BLaER1 (cell line): ENCODE measurements at regions not wholly inside any gene's neighbourhood (a gene's known extent, or its start where the extent isn't known, plus 50 kb on each side); places are given as distances from the start of the nearest gene placed in this dataset.
"Not testable (repeated sequence)": the region's sequence is repeated elsewhere in the genome, so short reads cannot be mapped to it uniquely, and the experiment has no call there.

Experiments used
- H3K27ac ChIP-seq: shearing (Covaris generic); formaldehyde crosslinking; 2 replicates; pipeline ENCODE4 v1.8.1; 2022
- H3K27me3 ChIP-seq: shearing (Covaris generic); formaldehyde crosslinking; 2 replicates; pipeline ENCODE4 v1.8.1; 2022
- H3K36me3 ChIP-seq: shearing (Covaris generic); formaldehyde crosslinking; 2 replicates; pipeline ENCODE4 v1.8.1; 2022
- H3K4me1 ChIP-seq: shearing (Covaris generic); formaldehyde crosslinking; 2 replicates; pipeline ENCODE4 v1.8.1; 2022
- H3K4me2 ChIP-seq: shearing (Covaris generic); formaldehyde crosslinking; 2 replicates; pipeline ENCODE4 v1.8.1; 2022
- H3K4me3 ChIP-seq: shearing (Covaris generic); formaldehyde crosslinking; 2 replicates; pipeline ENCODE4 v1.8.1; 2022
- H3K9ac ChIP-seq: shearing (Covaris generic); formaldehyde crosslinking; 2 replicates; pipeline ENCODE4 v1.8.1; 2022
- H3K9me3 ChIP-seq: shearing (Covaris generic); formaldehyde crosslinking; 2 replicates; pipeline ENCODE4 v1.8.1; 2022
- H4K20me1 ChIP-seq: shearing (Covaris generic); formaldehyde crosslinking; 2 replicates; pipeline ENCODE4 v1.8.1; 2022
- Cebpa-rat ChIP-seq: shearing (Covaris generic); IDR thresholded peaks from 2 replicates; pipeline ENCODE4 v1.8.1; 2022

GRCh38 chr4:79748835-79749234, 324.2 kb downstream of the ANTXR2 start:
- Histone ChIP-seq H3K4me3 (no peak overlapping the region), H3K4me2 (no peak overlapping the region), H4K20me1 (no peaks in the 10 kb centered on the region), H3K9me3 (no peaks in the 10 kb centered on the region), H3K27me3 (no peaks in the 10 kb centered on the region), H3K4me1 (no peaks in the 10 kb centered on the region), H3K27ac (no peak overlapping the region), H3K36me3 (no peaks in the 10 kb centered on the region), H3K9ac (no peak overlapping the region)
- no peak for TF ChIP-seq Cebpa-rat

GRCh38 chr4:79747252-79747651, 325.8 kb downstream of the ANTXR2 start:
- no peaks in the 10 kb centered on the region for H4K20me1 ChIP-seq
- TF ChIP-seq Cebpa-rat, result no peak
- H3K4me3 ChIP-seq, result no peak overlapping the region
- H3K27ac ChIP-seq, result no peak overlapping the region
- no peaks in the 10 kb centered on the region for H3K9me3 ChIP-seq
- no peak overlapping the region for H3K4me2 ChIP-seq
- no peaks in the 10 kb centered on the region for H3K36me3 ChIP-seq
- no peaks in the 10 kb centered on the region for H3K27me3 ChIP-seq
- H3K9ac ChIP-seq, result no peak overlapping the region
- H3K4me1 ChIP-seq, result no peaks in the 10 kb centered on the region

- H3K4me2 ChIP-seq, result no peak overlapping the region
- H3K9me3 ChIP-seq, result no peaks in the 10 kb centered on the region
- H3K27me3 ChIP-seq, result no peaks in the 10 kb centered on the region
- TF ChIP-seq Cebpa-rat, result no peak
- H3K27ac ChIP-seq, result no peak overlapping the region
- no peaks in the 10 kb centered on the region for H3K4me1 ChIP-seq
- H4K20me1 ChIP-seq, result no peaks in the 10 kb centered on the region
- H3K4me3 ChIP-seq, result no peak overlapping the region
- no peaks in the 10 kb centered on the region for H3K36me3 ChIP-seq
- H3K9ac ChIP-seq, result no peak overlapping the region
Observed at GRCh38 chr4:79743014-79743413, 330.0 kb downstream of the ANTXR2 start.

- Histone ChIP-seq H3K36me3 (no peaks in the 10 kb centered on the region), H3K4me1 (no peaks in the 10 kb centered on the region), H4K20me1 (no peaks in the 10 kb centered on the region), H3K27ac (no peak overlapping the region), H3K9me3 (no peaks in the 10 kb centered on the region), H3K27me3 (no peaks in the 10 kb centered on the region), H3K4me2 (no peak overlapping the region), H3K4me3 (no peak overlapping the region), H3K9ac (no peak overlapping the region)
- no peak for TF ChIP-seq Cebpa-rat
Observed at GRCh38 chr4:79739912-79740311, 331.9 kb upstream of the GK2 start.

GRCh38 chr4:79723507-79723906, 315.5 kb upstream of the GK2 start:
- Histone ChIP-seq H4K20me1 (no peaks in the 10 kb centered on the region), H3K27ac (no peak overlapping the region), H3K4me1 (no peaks in the 10 kb centered on the region), H3K27me3 (no peaks in the 10 kb centered on the region), H3K4me2 (no peak overlapping the region), H3K36me3 (no peaks in the 10 kb centered on the region), H3K9me3 (no peaks in the 10 kb centered on the region), H3K9ac (no peak overlapping the region), H3K4me3 (no peak overlapping the region)
- no peak for TF ChIP-seq Cebpa-rat

GRCh38 chr4:79700356-79700755, 292.3 kb upstream of the GK2 start:
- Histone ChIP-seq H3K9me3 (0 out of 2 replicates have a peak, but pooled peaks cover 4% of the 10 kb centered on the region), H3K4me1 (no peaks in the 10 kb centered on the region), H3K4me2 (no peak overlapping the region), H3K36me3 (no peaks in the 10 kb centered on the region), H3K4me3 (no peak overlapping the region), H4K20me1 (no peaks in the 10 kb centered on the region), H3K9ac (no peak overlapping the region), H3K27ac (no peak overlapping the region), H3K27me3 (no peaks in the 10 kb centered on the region)
- TF ChIP-seq Cebpa-rat, result no peak

- no peaks in the 10 kb centered on the region for H3K36me3 ChIP-seq
- 0 out of 2 replicates have a peak, but pooled peaks cover 4% of the 10 kb centered on the region for H3K9me3 ChIP-seq
- no peaks in the 10 kb centered on the region for H3K4me1 ChIP-seq
- no peak overlapping the region for H3K4me3 ChIP-seq
- no peak for TF ChIP-seq Cebpa-rat
- H3K27me3 ChIP-seq, result no peaks in the 10 kb centered on the region
- H3K9ac ChIP-seq, result no peak overlapping the region
- no peaks in the 10 kb centered on the region for H4K20me1 ChIP-seq
- H3K4me2 ChIP-seq, result no peak overlapping the region
- H3K27ac ChIP-seq, result no peak overlapping the region
Observed at GRCh38 chr4:79697444-79697843, 289.4 kb upstream of the GK2 start.

GRCh38 chr4:79696534-79696933, 288.5 kb upstream of the GK2 start:
- not testable (repeated sequence) for H3K4me1 ChIP-seq, H4K20me1 ChIP-seq, H3K4me3 ChIP-seq, H3K4me2 ChIP-seq, H3K9ac ChIP-seq, H3K27me3 ChIP-seq, H3K27ac ChIP-seq, H3K36me3 ChIP-seq, H3K9me3 ChIP-seq

- no peak for TF ChIP-seq Cebpa-rat
- Histone ChIP-seq H3K9me3 (0 out of 2 replicates have a peak, but pooled peaks cover 4% of the 10 kb centered on the region), H3K36me3 (no peaks in the 10 kb centered on the region), H3K4me1 (no peaks in the 10 kb centered on the region), H3K4me3 (no peak overlapping the region), H4K20me1 (no peaks in the 10 kb centered on the region), H3K27ac (no peak overlapping the region), H3K9ac (no peak overlapping the region), H3K4me2 (no peak overlapping the region), H3K27me3 (no peaks in the 10 kb centered on the region)
Observed at GRCh38 chr4:79695848-79696247, 287.8 kb upstream of the GK2 start.

- no peaks in the 10 kb centered on the region for H3K4me1 ChIP-seq
- no peak overlapping the region for H3K27ac ChIP-seq
- H3K27me3 ChIP-seq, result no peaks in the 10 kb centered on the region
- H3K4me3 ChIP-seq, result no peak overlapping the region
- no peak overlapping the region for H3K4me2 ChIP-seq
- no peaks in the 10 kb centered on the region for H4K20me1 ChIP-seq
- no peaks in the 10 kb centered on the region for H3K9me3 ChIP-seq
- no peak for TF ChIP-seq Cebpa-rat
- no peak overlapping the region for H3K9ac ChIP-seq
- no peaks in the 10 kb centered on the region for H3K36me3 ChIP-seq
Observed at GRCh38 chr4:79689740-79690139, 281.7 kb upstream of the GK2 start.

- no peak overlapping the region for H3K4me3 ChIP-seq
- H3K4me2 ChIP-seq, result no peak overlapping the region
- no peaks in the 10 kb centered on the region for H3K9me3 ChIP-seq
- no peaks in the 10 kb centered on the region for H3K4me1 ChIP-seq
- H3K27me3 ChIP-seq, result no peaks in the 10 kb centered on the region
- H3K27ac ChIP-seq, result no peak overlapping the region
- no peak overlapping the region for H3K9ac ChIP-seq
- no peaks in the 10 kb centered on the region for H4K20me1 ChIP-seq
- no peaks in the 10 kb centered on the region for H3K36me3 ChIP-seq
- no peak for TF ChIP-seq Cebpa-rat
Observed at GRCh38 chr4:79688691-79689090, 280.7 kb upstream of the GK2 start.
